HUES48 (cell line): ENCODE measurements at regions not wholly inside any gene's neighbourhood (a gene's known extent, or its start where the extent isn't known, plus 50 kb on each side); places are given as distances from the start of the nearest gene placed in this dataset.
"Not testable (repeated sequence)": the region's sequence is repeated elsewhere in the genome, so short reads cannot be mapped to it uniquely, and the experiment has no call there.

ENCODE experiments used
- H3K27ac ChIP-seq: one replicate; pipeline ENCODE4 v1.7.0; 2013; ENCODE audit warnings: low read depth, low read length, inconsistent platforms
- H3K27me3 ChIP-seq: 2 replicates; pipeline ENCODE4 v1.6.1; 2013; ENCODE audit warnings: mild to moderate bottlenecking, low read length; ENCODE audit not compliant: control insufficient read depth, insufficient read depth
- H3K36me3 ChIP-seq: 2 replicates; pipeline ENCODE4 v1.6.1; 2013; ENCODE audit warnings: low read length; ENCODE audit not compliant: control insufficient read depth, insufficient read depth
- H3K4me1 ChIP-seq: 2 replicates; pipeline ENCODE4 v1.6.1; 2013; ENCODE audit warnings: mild to moderate bottlenecking, low read length; ENCODE audit not compliant: control insufficient read depth, insufficient read depth
- H3K4me3 ChIP-seq: 2 replicates; pipeline ENCODE4 v1.5.1; 2013; ENCODE audit warnings: mild to moderate bottlenecking, low read depth, low read length
- H3K9ac ChIP-seq: 2 replicates; pipeline ENCODE4 v1.6.1; 2013; ENCODE audit warnings: mild to moderate bottlenecking, low read depth, low read length, moderate library complexity
- H3K9me3 ChIP-seq: 2 replicates; pipeline ENCODE4 v1.6.1; 2013; ENCODE audit warnings: low read length; ENCODE audit not compliant: control insufficient read depth, insufficient read depth

DNA sequence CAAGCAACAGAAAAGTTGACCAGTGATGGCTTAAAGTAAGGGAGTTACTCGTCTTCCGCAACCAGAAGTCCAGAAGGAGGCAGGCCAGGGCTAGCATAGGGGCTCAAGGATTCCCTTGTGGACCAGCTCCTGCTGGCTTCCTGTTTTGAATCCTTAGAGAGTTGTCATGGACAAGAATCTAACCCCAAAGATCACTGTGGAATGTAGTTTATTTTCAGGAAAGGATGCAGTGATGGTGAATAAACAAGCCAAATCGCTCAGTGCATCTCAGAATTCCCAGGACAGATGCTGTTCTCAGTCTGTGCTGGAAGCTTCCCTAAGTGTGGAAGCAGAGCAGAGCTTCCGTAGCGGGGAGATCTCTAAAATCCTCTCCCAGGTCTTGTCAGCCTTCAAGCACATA, 311.3 kb downstream of the C12orf75 start:
- H3K27ac ChIP-seq, result no peak overlapping the region
- H3K36me3 ChIP-seq, result no peaks in the 10 kb centered on the region
- peaks cover 14% of the 10 kb centered on the region for H3K9me3 ChIP-seq
- no peaks in the 10 kb centered on the region for H3K4me1 ChIP-seq
- H3K4me3 ChIP-seq, result no peak overlapping the region
- no peak overlapping the region for H3K9ac ChIP-seq
- no peaks in the 10 kb centered on the region for H3K27me3 ChIP-seq

GRCh38 chr12:105644770-105645169, 314.3 kb downstream of the C12orf75 start:
- no peak overlapping the region for H3K9ac ChIP-seq
- H3K27me3 ChIP-seq, result no peaks in the 10 kb centered on the region
- no peaks in the 10 kb centered on the region for H3K36me3 ChIP-seq
- no peaks in the 10 kb centered on the region for H3K4me1 ChIP-seq
- H3K4me3 ChIP-seq, result no peak overlapping the region
- H3K9me3 ChIP-seq, result no peaks in the 10 kb centered on the region
- H3K27ac ChIP-seq, result no peak overlapping the region

DNA sequence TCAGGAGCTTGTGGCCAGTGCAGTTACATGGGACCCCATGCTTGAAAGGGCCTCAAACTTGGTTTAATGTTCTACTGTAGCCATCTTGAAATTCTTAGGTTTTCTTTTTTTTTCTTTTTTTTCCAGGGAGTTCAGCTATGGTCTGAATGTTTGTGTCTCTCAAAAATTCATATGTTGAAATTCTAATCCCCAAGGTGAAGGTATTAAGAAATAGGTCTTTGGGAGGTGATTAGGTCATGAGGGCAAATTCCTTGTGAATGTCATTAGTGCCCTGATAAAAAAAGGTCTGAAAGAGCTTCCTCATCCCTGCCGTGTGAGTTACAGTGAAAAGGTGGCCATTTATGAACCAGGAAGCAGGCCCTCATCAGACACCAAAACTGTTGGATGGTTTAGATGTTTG, 324.1 kb downstream of the C12orf75 start:
- Histone ChIP-seq H3K27me3 (no peaks in the 10 kb centered on the region), H3K9me3 (no peaks in the 10 kb centered on the region), H3K36me3 (no peaks in the 10 kb centered on the region), H3K4me3 (no peak overlapping the region), H3K4me1 (no peaks in the 10 kb centered on the region), H3K27ac (no peak overlapping the region), H3K9ac (no peak overlapping the region)

DNA sequence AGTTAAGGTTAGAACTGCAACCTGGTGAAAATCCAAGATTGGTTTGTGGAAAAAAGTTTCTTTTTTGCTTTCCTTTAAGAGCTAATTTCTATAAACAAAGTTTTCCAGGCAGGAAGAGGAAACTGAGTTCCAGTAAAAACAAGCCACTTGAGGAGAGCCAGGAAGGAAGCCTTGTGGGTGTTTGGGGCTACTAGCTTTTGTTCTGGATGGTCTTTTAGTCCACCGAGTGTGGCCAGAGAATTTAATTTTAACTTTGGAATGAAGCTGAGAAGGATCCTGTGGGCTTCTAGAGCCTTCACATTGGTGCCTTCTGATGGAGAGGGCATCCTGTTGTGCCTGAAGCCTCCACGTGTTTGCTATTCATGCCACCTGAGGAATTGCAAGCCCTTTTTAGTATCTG, 327.9 kb downstream of the C12orf75 start:
- no peak overlapping the region for H3K27ac ChIP-seq
- H3K9me3 ChIP-seq, result no peaks in the 10 kb centered on the region

GRCh38 chr12:105659355-105660075, 329.0 kb downstream of the C12orf75 start:
- H3K36me3 ChIP-seq, result no peaks in the 10 kb centered on the region
- H3K9ac ChIP-seq, result no peak overlapping the region
- no peaks in the 10 kb centered on the region for H3K27me3 ChIP-seq
- no peak overlapping the region for H3K4me3 ChIP-seq
- H3K4me1 ChIP-seq, result no peaks in the 10 kb centered on the region
- H3K27ac ChIP-seq, result no peak overlapping the region
- H3K9me3 ChIP-seq, result no peaks in the 10 kb centered on the region

More for the DNA sequence above, 327.9 kb downstream of the C12orf75 start:
- no peaks in the 10 kb centered on the region for H3K36me3 ChIP-seq
- H3K27me3 ChIP-seq, result no peaks in the 10 kb centered on the region
- H3K4me3 ChIP-seq, result no peak overlapping the region
- H3K4me1 ChIP-seq, result no peaks in the 10 kb centered on the region
- no peak overlapping the region for H3K9ac ChIP-seq

- not testable (repeated sequence) for H3K9me3 ChIP-seq, H3K9ac ChIP-seq, H3K36me3 ChIP-seq, H3K27me3 ChIP-seq, H3K4me3 ChIP-seq, H3K4me1 ChIP-seq, H3K27ac ChIP-seq
Measured at GRCh38 chr12:105664765-105665164, 334.3 kb downstream of the C12orf75 start.

DNA sequence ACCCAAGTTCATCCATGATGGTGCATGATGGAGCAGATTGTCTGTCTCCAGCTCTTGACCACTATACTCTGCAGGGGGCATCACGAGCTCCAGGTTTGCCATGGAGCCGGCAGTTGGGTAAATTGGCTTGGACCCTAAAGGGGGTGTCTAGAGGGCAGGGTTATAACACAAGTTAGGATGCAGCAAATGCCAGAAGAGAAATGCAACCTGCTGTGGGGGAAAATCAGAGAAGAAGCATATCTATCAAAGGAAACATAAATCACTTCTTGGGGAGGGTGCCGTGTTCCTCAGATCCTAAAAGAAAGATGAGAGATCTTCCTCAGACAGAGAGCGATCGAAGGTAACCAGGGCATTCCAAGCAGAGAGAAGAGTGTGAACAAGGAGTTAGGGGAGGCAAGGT, 334.9 kb downstream of the C12orf75 start:
- H3K27me3 ChIP-seq, result no peaks in the 10 kb centered on the region
- no peaks in the 10 kb centered on the region for H3K36me3 ChIP-seq

DNA sequence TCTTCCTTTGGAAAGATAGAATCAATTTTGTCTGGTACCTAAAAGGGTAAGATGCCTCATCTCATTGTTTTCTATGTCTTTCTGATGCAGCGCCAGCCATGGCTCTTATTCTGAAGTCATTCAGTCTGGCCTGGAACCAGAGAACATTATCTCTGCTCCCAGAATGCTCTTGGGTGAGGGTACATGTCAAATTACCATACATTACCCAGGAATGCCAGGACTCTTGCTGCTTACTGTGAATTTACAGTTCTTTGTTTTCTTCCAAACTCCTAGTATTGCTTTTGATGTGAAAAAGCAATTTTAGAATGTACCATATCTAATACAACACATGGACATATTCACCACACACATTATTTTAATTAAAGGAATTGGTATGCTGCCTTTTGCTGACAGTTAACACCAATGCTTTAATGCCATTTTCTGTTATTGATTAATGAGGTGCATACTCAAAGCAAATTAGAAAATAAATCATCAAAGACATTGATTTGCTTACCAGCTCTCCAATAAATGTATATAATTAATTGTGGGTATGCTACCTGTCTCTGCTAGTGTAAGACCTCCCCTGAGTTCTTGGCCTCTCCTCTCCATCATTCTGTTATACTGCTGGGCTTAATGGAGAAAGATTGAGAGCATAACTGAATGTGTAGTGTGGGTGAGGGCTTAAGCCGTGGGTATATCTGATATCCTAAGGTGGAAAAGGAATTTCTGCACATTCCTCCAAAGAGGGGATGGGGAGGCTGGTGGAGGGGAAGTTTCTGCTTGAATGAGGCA, 337.7 kb downstream of the C12orf75 start:
- no peak overlapping the region for H3K27ac ChIP-seq
- H3K9ac ChIP-seq, result no peak overlapping the region
- no peaks in the 10 kb centered on the region for H3K9me3 ChIP-seq
- H3K4me1 ChIP-seq, result no peaks in the 10 kb centered on the region
- H3K4me3 ChIP-seq, result no peak overlapping the region
- no peaks in the 10 kb centered on the region for H3K27me3 ChIP-seq
- no peaks in the 10 kb centered on the region for H3K36me3 ChIP-seq

More for the DNA sequence above, 334.9 kb downstream of the C12orf75 start:
- no peak overlapping the region for H3K9ac ChIP-seq
- no peaks in the 10 kb centered on the region for H3K4me1 ChIP-seq
- H3K4me3 ChIP-seq, result no peak overlapping the region
- H3K27ac ChIP-seq, result no peak overlapping the region
- H3K9me3 ChIP-seq, result no peaks in the 10 kb centered on the region

DNA sequence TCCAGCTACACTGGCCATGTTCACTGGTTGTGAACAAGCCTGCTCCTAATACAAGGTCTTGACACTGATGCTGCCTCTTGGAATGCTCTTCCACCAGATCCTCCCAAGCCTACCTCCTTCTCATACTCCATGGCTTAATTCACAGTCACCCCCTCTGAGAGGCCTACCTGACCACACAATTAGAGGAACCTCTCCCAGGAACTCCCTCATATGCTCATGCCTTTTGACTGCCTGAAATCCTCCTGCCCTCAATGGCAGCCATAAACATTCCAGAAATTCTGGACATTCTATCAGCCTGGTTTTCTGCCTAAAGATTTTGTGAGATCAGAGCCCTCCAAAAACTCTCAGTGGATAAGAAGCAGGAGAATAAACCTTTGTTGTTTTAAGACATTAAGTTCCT, 340.2 kb downstream of the C12orf75 start:
- Histone ChIP-seq H3K4me1 (no peaks in the 10 kb centered on the region), H3K4me3 (no peak overlapping the region), H3K9ac (no peak overlapping the region), H3K36me3 (no peaks in the 10 kb centered on the region), H3K27me3 (no peaks in the 10 kb centered on the region), H3K27ac (no peak overlapping the region), H3K9me3 (no peaks in the 10 kb centered on the region)

GRCh38 chr12:105671720-105672119, 341.2 kb downstream of the C12orf75 start:
- H3K9me3 ChIP-seq, result no peaks in the 10 kb centered on the region
- no peak overlapping the region for H3K27ac ChIP-seq
- no peaks in the 10 kb centered on the region for H3K4me1 ChIP-seq
- H3K9ac ChIP-seq, result no peak overlapping the region
- no peaks in the 10 kb centered on the region for H3K27me3 ChIP-seq
- no peaks in the 10 kb centered on the region for H3K36me3 ChIP-seq
- H3K4me3 ChIP-seq, result no peak overlapping the region

DNA sequence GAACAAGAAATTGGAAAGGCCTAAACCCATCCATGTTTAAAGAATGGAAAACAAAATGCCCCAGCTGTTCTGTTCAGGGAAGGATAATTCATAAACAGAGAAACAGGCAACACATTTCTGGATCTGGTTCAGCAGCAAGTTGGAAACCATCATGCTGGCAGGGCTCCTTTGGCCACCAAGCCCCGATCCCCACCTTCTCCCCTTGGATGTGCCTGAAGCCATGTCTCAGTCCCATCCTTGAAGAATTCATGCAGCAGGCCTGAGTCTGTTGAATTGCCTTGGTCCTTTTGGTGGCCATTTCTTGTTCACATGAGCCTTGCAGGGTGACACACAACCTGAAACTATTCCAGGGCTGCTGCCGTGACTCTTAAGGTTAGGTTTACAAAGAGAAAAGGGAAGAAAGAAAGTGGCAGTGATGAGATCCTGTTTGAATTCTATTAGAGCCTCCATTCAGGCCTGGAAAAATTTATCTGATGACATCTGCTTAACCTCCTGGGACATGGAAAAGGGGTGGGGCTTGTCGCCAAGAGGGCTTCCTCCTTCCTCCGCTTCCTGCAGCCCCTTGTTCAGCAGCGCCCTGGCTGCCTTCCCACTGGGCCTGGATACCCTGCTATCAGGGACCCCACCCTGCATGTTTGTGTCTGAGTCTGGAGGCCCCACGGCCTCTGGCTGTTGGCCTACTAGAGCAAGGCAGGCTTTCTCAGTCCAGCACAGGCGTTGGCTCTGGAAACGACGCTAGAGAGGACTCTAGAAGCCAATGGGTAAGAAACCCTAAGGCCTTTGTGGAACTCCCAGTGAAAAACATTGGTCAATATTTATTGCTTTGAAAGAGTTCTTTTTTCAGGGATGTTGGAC, 341.9 kb downstream of the C12orf75 start:
- Histone ChIP-seq H3K9ac (no peak overlapping the region), H3K9me3 (no peaks in the 10 kb centered on the region), H3K27me3 (no peaks in the 10 kb centered on the region), H3K4me3 (no peak overlapping the region), H3K4me1 (no peaks in the 10 kb centered on the region), H3K36me3 (no peaks in the 10 kb centered on the region), H3K27ac (no peak overlapping the region)
